NB4 (cell line): ENCODE measurements at regions not wholly inside any gene's neighbourhood (a gene's known extent, or its start where the extent isn't known, plus 50 kb on each side); places are given as distances from the start of the nearest gene placed in this dataset.

Source experiments
- DNase-seq: peaks from one replicate; pipeline ENCODE4 v3.0.0; 2010; ENCODE audit warnings: low read depth
- H3K4me3 ChIP-seq: one replicate; pipeline ENCODE4 v1.5.1; 2011; ENCODE audit warnings: mild to moderate bottlenecking, low read depth, low read length, moderate library complexity
- MYC ChIP-seq: IDR thresholded peaks from 2 replicates; pipeline ENCODE4 v1.6.1; 2011; ENCODE audit warnings: low read depth, low read length
- POLR2A ChIP-seq: IDR thresholded peaks from 2 replicates; pipeline ENCODE4 v1.6.1; 2011; ENCODE audit warnings: mild to moderate bottlenecking; ENCODE audit not compliant: insufficient read length; ENCODE audit errors: extremely low read depth
- TF ChIP-seq, protein P1 (sequence below): IDR thresholded peaks from one replicate; pipeline ENCODE4 v1.5.1; 2012; ENCODE audit warnings: low read depth, low read length
- TF ChIP-seq, protein P2 (sequence below): IDR thresholded peaks from 2 replicates; pipeline ENCODE4 v1.6.1; 2011; ENCODE audit warnings: low read depth, low read length

DNA sequence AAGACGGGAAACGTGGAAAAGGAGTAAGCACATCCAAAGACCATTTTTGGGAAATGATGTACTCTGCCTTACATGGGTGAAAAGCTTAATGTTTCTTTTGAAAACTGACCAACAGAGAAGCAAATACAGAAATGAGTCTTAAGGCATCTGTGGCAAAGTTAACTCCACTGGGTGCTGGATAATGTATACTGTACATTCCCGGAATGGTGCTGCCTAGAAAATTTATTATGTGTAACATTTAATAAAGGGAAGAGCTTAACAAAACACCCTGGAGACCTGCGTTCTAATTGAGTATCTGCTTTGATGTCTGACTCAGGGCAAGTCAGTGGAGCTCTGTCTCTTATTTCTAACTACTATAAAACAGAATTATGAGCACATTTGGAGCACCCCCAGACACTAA, 230.2 kb downstream of the MID1 start:
- H3K4me3 ChIP-seq, result no peak overlapping the region
- no peak for DNase-seq
- no peak for TF ChIP-seq POLR2A
- TF ChIP-seq, protein P1, sequence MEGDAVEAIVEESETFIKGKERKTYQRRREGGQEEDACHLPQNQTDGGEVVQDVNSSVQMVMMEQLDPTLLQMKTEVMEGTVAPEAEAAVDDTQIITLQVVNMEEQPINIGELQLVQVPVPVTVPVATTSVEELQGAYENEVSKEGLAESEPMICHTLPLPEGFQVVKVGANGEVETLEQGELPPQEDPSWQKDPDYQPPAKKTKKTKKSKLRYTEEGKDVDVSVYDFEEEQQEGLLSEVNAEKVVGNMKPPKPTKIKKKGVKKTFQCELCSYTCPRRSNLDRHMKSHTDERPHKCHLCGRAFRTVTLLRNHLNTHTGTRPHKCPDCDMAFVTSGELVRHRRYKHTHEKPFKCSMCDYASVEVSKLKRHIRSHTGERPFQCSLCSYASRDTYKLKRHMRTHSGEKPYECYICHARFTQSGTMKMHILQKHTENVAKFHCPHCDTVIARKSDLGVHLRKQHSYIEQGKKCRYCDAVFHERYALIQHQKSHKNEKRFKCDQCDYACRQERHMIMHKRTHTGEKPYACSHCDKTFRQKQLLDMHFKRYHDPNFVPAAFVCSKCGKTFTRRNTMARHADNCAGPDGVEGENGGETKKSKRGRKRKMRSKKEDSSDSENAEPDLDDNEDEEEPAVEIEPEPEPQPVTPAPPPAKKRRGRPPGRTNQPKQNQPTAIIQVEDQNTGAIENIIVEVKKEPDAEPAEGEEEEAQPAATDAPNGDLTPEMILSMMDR, result no peak
- TF ChIP-seq, protein P2, sequence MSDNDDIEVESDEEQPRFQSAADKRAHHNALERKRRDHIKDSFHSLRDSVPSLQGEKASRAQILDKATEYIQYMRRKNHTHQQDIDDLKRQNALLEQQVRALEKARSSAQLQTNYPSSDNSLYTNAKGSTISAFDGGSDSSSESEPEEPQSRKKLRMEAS, result no peak
- TF ChIP-seq MYC, result no peak

DNA sequence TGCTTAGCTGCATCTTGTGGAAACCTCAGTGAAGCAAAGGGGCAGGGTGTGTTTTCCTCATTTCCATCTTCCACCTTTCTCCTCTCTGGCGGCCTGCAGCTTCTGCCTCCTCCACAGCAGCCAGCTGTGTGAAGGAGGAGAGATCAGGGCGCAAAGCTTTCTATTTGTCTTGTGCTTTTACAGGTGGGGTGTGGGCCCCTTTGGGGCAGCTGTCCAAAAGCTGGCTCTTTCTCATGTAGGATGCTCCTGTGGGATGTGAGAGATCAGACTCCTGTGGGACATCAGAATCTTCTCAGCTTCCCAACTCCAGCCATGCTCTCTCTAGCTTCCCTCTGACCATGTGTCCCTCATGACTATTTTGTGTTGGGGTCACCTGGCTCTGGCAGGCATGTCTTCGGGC, 227.1 kb downstream of the MID1 start:
- H3K4me3 ChIP-seq, result no peak overlapping the region
- TF ChIP-seq MYC (no peak), POLR2A (no peak)
- TF ChIP-seq, protein P2, result no peak
- TF ChIP-seq, protein P1, result no peak
- no peak for DNase-seq

DNA sequence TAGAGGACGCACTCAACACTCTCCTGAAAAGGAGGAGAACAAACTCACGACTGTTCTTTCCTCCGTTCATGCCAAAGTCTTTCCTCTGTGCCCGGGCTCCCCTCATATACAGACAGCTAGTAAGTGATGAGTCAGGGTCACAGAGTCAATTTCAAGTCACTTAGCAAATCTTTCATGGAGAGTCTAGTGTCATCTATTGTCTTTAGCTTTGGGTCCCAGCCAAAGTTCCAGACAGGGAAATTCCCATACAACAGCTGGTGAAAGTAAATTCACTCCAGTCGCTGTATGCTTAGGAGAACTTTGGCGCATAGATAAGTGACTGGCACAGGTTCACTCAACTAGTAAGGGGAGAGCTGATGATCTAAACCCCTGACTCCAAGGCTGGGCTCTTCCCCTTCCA, 226.5 kb downstream of the MID1 start:
- DNase-seq, result no peak
- no peak for TF ChIP-seq POLR2A
- TF ChIP-seq, protein P2, result no peak
- no peak for TF ChIP-seq MYC
- TF ChIP-seq, protein P1, result no peak
- no peak overlapping the region for H3K4me3 ChIP-seq

DNA sequence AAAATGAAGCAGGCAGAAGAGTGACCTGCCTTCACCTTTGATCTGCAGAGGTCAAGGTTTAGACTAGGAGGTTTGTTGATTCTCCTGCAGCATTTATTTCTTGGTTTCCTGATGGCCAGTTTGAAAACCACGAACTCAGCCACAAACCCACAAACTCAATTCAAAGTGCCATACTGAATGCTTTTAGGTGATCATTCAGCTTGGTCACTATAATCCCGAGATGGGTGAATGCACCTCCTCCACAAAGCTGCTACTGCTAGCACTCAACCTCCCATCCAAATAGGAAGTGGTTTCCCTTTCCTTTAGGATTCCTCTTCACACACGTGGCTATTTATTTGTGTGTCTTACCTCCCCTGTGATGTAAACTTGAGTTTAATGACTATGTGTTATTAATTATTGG, 225.2 kb downstream of the MID1 start:
- peak; percentile 73 for DNase-seq
- H3K4me3 ChIP-seq, result peak overlapping the region; percentile 18
- TF ChIP-seq, protein P1, result no peak
- TF ChIP-seq, protein P2, result no peak; the same call in 1 of the 2 replicates
- TF ChIP-seq POLR2A (no peak), MYC (no peak)
